RWPE1 (cell line): ENCODE measurements at regions not wholly inside any gene's neighbourhood (a gene's known extent, or its start where the extent isn't known, plus 50 kb on each side); places are given as distances from the start of the nearest gene placed in this dataset.

Source experiments
- CTCF ChIA-PET: fragments of 350-600 bp; sonication (Branson Sonifier 250); formaldehyde crosslinking; extraction: SDS; loops from one replicate; lab custom pipeline; 2021; lab: Yijun Ruan, JAX
- POLR2A ChIA-PET: fragments of 400-600 bp; formaldehyde crosslinking; extraction: SDS; loops from one replicate; lab custom pipeline; 2020; ENCODE audit warnings: antibody characterized with exemption; ENCODE audit not compliant: low non-redundant PET; lab: Yijun Ruan, JAX
- DNase-seq: peaks from one replicate; pipeline ENCODE4 v3.0.0; 2012; ENCODE audit warnings: low spot score
- H3K27ac ChIP-seq: fragments of 450-650 bp; 2 replicates; pipeline ENCODE4 v1.5.1; 2017
- CTCF ChIP-seq: fragments of 450-650 bp; conservative IDR thresholded peaks from 2 replicates; pipeline ENCODE4 v1.5.1; 2017; ENCODE audit warnings: low read depth, mild to moderate bottlenecking

DNA sequence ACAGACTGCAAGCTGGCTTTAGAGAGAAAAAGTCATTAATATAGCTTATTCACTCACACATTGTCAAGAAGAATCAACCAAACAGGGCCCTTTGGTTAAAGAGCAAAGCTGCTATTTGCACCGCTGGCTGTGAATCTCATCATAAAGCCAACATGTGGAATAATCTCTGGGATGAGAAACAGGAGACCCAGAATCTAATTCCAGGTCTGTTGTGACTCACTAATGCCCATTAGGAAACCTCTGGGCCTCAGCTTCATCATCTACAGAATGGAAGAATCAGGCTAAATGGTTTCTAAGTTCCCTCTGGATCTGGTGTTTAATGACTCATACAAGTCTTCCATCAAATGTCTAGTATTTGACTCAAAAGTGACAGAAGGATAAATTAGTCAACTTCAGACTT, 591.7 kb upstream of the DDX18 start:
- POLR2A ChIA-PET = no interaction called here
- CTCF ChIA-PET = no interaction called here
- no peak for TF ChIP-seq CTCF
- H3K27ac ChIP-seq = no peak overlapping the region
- no peak for DNase-seq

GRCh38 chr2:117232305-117232704, 582.2 kb upstream of the DDX18 start:
- TF ChIP-seq CTCF = no peak
- no peak for DNase-seq
- ChIA-PET CTCF (no interaction called here), POLR2A (no interaction called here)
- H3K27ac ChIP-seq = no peak overlapping the region

- no peak for TF ChIP-seq CTCF
- no peak for DNase-seq
- no peak overlapping the region for H3K27ac ChIP-seq
- POLR2A ChIA-PET = no interaction called here
- CTCF ChIA-PET = no interaction called here
These were observed 557.1 kb upstream of the DDX18 start for GRCh38 chr2:117257362-117257761.

DNA sequence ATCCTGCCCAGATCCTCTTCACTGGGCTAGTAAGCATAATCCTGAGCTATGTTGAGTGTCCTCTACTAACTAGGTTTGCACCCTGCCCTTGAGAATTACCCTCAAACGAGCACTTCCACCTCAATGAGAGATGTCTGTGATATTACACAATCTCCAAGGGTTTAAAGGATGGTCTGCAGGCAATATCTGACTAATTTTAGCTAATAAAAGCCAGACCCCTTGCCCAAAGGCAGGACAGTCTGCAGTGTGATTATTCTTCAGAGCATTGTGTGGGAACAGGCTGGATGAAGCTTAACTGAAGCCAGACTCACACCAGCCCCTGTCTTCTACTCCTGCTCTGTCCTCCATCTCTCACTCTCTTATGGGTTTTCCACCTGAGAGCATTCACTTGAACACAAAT, 544.9 kb upstream of the DDX18 start:
- TF ChIP-seq CTCF = no peak
- CTCF ChIA-PET = interaction anchor here (0.6 kb wide), 2 partner anchors 71 to 1084 kb away, joined by 3 to 4 read pairs; no protein-coding TSS in a partner anchor
- POLR2A ChIA-PET = no interaction called here
- H3K27ac ChIP-seq = no peak overlapping the region
- no peak for DNase-seq

DNA sequence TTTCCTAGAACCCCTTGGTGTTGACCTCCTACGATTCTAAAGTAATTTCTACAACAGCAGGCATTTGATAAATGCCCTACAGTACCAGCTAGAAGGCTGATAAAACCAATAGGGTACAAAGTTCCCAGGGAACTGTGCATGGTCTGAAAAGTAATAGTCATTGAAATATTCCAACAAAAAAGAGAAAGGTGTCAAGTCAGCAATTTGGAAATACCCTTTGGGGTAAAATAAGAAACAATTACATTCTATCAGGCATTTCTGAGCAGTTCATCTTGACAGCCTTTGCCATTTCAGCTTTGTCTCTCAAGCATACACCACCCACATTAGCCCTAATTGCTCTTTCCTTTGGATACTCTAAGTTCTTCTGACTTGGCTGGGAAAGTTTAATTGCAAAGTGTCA, 542.9 kb upstream of the DDX18 start:
- CTCF ChIA-PET = no interaction called here
- no peak overlapping the region for H3K27ac ChIP-seq
- TF ChIP-seq CTCF = no peak
- POLR2A ChIA-PET = no interaction called here
- DNase-seq = no peak

DNA sequence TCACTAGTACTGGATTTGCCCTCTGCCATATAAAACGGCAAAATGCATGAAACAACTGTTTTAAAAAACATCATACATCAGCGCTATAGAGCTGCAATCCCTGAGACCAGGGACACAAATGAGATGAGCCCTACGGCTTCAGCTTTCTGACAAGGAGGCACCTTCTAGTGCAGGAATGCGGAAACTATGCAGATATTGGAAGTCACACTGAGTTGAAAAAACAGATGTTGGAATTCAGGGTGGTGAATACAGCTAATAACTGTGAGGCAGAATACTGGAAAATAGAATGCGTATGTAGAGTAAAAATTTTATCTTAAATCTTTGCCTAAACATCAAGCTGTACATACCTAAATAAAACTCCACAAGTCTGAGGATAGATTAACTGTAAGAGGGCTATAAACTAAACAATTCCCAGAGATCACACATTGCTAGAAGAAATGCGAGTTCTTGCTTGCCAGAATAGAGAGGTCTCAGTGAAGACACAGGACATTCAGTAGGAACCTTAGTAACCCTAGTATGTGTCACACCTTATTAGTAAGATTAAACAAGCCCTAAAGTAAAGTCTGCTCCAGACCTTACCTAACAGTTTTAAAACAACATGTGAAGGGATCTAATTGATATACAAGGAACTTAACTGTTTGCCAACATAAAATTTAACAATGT, 541.4 kb upstream of the DDX18 start:
- ChIA-PET POLR2A (no interaction called here), CTCF (no interaction called here)
- TF ChIP-seq CTCF = no peak
- DNase-seq = no peak
- H3K27ac ChIP-seq = no peak overlapping the region

GRCh38 chr2:117293012-117293411, 521.5 kb upstream of the DDX18 start:
- ChIA-PET CTCF (interaction anchor here (0.6 kb wide), 1 partner anchor 734 kb away, joined by 3 read pairs; no protein-coding TSS in a partner anchor), POLR2A (no interaction called here)
- no peak for TF ChIP-seq CTCF
- DNase-seq = no peak
- H3K27ac ChIP-seq = no peak overlapping the region
